GM19240 (cell line): ENCODE measurements at regions not wholly inside any gene's neighbourhood (a gene's known extent, or its start where the extent isn't known, plus 50 kb on each side); places are given as distances from the start of the nearest gene placed in this dataset.

Experiments used
- DNase-seq: peaks from one replicate; pipeline ENCODE4 v3.0.0; 2011; ENCODE audit warnings: low spot score; ENCODE audit not compliant: insufficient read length

GRCh38 chr3:168470380-168470779, 374.7 kb upstream of the GOLIM4 start:
- no peak for DNase-seq

- DNase-seq = no peak
These were observed 373.7 kb upstream of the GOLIM4 start for GRCh38 chr3:168469436-168469835.

GRCh38 chr3:168467115-168467714, 371.5 kb upstream of the GOLIM4 start:
- no peak for DNase-seq

GRCh38 chr3:168461793-168462192, 366.1 kb upstream of the GOLIM4 start:
- no peak for DNase-seq

GRCh38 chr3:168459226-168459784, 363.6 kb upstream of the GOLIM4 start:
- DNase-seq = no peak

DNA sequence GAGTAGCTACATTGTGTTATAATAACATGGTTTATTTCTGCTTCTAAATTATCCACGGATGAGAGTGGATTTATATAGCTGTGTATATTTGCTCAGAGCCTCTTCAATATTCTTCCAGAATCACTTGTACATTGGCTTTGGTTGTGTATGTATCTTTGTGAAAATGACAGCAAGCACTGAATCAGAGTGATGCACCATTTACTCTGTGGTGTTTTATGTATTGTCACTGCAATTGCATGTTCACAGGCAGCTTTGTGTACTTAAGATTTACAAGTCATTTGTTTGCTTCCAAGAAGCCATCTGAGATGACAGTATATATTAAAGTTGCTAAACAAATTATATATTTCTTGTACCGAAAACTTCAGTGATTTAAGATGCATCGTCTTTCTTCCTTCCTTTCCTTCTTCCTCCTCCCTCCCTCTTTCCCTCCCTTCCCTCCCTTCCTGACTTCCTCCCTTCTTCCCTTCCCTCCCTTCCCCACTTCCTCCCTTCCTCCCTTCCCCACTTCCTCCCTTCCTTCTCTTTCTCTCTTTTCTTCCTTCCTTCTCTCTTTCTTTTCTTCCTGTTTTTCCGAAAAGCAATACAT, 362.3 kb upstream of the GOLIM4 start:
- no peak for DNase-seq

- DNase-seq = no peak
These were observed 360.1 kb upstream of the GOLIM4 start for GRCh38 chr3:168455814-168456213.

- DNase-seq = no peak
These were observed 357.9 kb upstream of the GOLIM4 start for GRCh38 chr3:168453623-168454022.

- DNase-seq = no peak
These were observed 348.2 kb upstream of the GOLIM4 start for GRCh38 chr3:168443965-168444364.

DNA sequence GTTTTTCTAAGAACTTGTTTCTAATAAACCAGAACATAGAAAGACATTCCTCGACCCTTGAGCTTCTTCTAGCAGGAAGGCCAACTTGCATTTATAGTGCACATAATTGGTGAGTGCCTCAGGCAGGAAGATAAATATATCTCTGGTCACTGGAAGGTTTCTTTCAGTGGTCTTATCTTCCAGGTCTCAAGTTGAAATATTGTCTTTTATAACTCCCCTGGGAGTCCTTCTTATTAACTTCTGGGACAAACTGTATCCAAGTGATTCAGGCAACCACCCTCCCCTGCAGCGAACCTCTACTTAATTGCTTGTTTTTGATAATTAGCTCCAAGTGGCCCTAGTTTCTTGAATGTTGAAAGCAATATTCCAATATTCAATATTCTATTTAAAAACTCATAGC, 346.8 kb upstream of the GOLIM4 start:
- DNase-seq = no peak

GRCh38 chr3:168436245-168436724, 340.6 kb upstream of the GOLIM4 start:
- DNase-seq = no peak

GRCh38 chr3:168431491-168431890, 335.8 kb upstream of the GOLIM4 start:
- no peak for DNase-seq

DNA sequence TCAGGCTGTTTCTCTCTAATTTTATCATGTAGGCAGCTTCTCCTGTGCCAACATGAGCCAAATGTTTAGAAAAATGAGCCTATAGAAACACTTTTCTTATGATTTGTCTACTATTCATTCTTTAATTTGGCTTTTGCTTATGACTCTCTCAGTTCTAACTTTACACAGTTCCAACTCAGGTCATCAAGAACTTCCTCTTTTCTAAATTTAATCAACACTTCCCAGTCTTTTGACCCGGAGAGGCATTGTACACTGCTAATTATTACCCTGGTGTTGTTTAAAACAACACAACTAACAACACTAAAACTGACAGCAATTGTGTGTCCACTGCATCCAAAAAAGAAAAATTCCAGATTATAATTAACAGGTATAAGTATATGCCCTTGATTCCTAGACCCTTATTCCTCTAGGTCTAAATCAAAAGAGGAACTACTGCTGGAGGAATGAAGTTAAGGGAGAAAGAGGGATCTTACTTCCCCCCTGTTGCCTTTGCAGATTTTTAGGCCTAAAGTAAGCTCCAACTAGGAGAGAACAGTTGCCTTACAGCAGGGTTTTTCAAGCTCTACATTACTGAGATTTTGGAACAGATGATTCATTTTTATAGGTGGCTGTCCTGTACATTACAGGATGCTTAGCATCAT, 332.2 kb upstream of the GOLIM4 start:
- no peak for DNase-seq

DNA sequence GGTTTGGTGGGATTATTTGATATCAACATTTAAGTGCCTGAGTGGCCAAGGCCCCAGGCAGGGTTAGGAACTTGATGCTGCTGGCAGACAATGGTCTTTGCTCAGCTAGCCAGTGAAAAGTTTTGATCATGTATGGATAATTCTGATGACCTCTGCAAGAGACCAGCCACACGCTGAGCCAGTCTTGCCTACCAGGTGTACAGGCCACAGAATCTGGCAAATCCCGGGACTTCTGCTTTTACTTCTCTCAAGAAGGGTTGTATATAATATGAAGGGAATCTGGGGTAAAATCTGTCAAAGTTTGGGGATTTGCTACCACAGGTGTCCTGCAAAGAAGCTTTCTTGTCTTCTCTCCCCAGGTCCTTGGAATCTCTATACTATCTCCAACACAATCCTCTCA, 331.4 kb upstream of the GOLIM4 start:
- no peak for DNase-seq

GRCh38 chr3:168425936-168426595, 330.3 kb upstream of the GOLIM4 start:
- DNase-seq = no peak

DNA sequence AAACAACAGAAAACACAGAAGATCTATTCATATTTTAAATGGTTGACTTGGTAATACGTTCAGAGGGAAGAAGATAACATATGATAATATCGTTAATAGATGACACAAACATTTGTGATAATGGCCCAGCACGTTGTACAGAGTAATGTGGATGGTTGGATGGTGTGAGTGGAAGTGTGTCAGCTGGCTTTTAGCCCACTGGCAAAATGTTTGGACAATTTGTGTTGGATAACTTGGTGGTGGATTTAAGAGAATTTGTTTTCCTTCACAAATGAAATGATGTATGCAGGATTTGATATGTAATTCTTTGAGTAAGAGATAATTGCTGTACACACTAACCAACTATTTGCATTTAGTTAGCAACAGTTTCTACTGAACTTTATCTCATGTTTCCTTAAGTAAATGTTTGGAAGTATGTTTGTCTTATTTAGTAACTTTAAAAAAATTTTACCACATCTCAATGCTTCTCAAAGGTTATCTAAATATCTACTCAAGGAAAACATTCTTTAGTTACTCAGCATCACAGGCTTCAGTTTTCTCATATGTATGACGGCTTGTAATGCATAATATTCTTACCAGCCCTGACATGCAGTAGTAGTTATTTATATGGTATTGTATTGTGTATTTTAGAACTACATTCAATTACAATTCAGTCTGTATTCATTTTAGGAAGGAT, 328.5 kb upstream of the GOLIM4 start:
- no peak for DNase-seq

DNA sequence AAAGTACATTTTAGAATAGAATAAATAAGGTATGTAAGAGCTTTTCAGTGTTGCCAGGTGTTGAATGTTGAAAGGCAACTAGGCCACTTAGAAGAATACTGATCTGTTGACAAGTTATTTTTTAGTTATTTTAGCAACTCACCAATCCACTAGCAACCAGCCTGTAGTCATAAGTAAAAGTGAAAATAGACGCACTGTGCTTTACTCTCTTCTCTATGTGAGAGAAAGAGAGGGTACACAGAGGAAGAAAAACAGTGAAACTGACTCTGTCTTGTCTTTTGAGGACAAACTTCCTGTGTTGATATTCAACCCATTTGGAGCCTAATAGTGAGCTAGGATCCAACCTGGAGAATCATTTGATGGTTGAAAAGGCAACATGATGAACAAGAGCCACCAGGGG, 327.1 kb upstream of the GOLIM4 start:
- DNase-seq = no peak

- no peak for DNase-seq
These were observed 323.4 kb upstream of the GOLIM4 start for GRCh38 chr3:168419091-168419490.

DNA sequence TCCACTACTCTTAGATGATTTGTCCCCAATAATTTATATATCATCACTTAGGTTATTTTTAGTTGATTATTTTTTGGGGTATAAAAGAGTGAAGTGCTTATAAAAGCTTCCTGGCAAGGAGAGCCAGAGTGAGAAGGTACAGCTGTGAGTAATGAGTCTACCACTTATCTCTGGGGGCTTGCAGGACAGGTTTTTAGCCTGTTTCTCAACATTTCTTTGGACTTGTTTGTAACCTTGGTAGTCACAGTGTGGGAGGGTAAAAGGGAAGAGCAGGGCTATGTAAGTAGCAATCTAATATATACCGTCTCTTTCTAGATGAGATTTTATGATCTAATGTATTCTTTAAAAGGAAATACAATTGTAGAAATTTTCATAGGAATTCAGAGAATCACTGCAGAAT, 321.3 kb upstream of the GOLIM4 start:
- DNase-seq = no peak

DNA sequence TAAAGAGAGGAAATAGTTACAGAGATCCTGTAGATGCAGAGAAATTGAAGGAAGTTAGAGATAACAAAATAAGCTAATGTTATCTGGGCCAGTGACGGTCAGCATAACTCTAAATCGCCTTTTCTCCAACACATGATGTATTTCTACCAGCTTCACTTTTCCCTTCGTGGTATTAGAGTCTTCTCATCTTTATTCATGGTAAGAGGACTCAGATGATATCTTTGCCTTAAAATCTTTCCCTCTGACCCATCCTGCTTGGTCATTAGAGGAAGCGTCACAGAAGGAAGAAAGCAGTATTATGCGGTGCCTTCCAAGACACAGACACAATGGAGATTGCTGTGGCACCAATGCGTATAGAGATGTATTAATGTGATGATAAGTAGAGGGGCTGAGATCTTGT, 320.7 kb upstream of the GOLIM4 start:
- no peak for DNase-seq

GRCh38 chr3:168414149-168414548, 318.4 kb upstream of the GOLIM4 start:
- DNase-seq = no peak

- DNase-seq = no peak
These were observed 311.7 kb upstream of the GOLIM4 start for GRCh38 chr3:168407381-168407780.
